NCI-H1092 treated with DMSO at 0.1 percent for 48 hours (cell line): ENCODE measurements at regions not wholly inside any gene's neighbourhood (a gene's known extent, or its start where the extent isn't known, plus 50 kb on each side); places are given as distances from the start of the nearest gene placed in this dataset.
"Not testable (repeated sequence)": the region's sequence is repeated elsewhere in the genome, so short reads cannot be mapped to it uniquely, and the experiment has no call there.

ENCODE experiments used
- DNase-seq: peaks from one replicate; lab custom pipeline; 2025; lab: John Stamatoyannopoulos, UW

DNA sequence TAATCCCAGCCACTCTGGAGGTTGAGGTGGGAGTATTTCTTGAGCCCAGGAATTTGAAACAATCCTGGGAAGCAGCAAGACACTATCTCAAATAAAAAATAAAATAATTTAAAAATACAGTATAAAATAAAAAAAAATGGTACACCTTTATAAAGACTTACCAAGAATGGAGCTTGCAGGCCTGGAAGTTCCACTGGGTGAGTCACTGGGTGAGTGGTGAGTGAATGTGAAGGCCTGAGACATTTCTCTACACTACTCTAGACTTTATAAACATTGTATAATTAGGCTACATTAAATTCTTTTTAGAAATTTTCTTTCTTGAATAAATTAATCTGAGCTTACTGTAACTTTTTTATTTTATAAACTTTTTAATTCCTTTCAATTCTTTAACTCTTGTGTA lies 609.1 kb upstream of the BCHE start:
- no peak for DNase-seq

GRCh38 chr3:166445865-166446264 lies 608.6 kb upstream of the BCHE start:
- DNase-seq: no peak

- DNase-seq: no peak
Measured at GRCh38 chr3:166444756-166445155, 607.5 kb upstream of the BCHE start.

DNA sequence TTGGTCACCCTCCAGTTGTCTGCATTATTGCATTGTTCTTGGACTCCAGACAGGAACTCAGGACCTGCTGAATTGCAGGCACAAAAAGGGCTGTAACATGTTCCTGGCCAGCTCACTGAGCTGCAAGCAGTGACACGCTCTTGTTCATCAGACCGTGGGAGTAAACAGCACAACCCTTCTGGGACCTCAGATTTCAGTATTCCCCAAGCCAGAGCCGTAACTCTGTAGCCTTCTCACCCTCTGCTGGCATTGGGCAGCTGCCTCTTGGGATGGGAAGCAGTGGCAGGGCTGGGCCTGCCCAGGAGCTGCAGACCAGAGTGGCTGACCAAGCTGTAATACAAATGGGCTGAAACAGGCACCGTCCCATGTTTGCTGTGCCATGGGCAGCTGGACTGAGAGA lies 607.1 kb upstream of the BCHE start:
- DNase-seq: no peak

DNA sequence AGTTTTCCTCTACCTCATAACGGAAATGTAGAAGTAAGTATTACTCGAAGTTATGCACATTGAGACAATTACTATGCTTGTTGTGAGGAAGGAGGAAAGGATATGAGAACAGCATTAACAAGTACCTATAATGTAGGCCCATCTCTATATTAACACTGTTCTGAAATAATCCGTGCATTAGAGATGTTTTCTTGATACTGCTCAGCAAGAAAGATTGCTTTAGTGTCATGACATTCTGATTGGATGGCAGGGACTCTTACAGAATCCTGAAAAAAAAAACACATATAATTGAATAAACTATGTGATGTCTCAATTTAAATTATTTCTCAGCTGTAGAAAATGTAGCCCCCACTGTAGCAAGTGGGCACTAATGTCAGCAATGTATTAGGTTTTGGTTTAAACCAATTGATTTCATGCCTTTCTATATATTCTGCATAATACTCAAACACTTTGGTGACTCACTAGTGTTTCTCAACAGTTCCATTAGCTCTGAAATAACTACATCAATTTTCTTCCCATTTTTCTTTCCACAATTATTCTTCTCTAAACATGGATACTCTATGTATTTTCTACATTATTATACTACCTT lies 598.3 kb upstream of the BCHE start:
- no peak for DNase-seq

DNA sequence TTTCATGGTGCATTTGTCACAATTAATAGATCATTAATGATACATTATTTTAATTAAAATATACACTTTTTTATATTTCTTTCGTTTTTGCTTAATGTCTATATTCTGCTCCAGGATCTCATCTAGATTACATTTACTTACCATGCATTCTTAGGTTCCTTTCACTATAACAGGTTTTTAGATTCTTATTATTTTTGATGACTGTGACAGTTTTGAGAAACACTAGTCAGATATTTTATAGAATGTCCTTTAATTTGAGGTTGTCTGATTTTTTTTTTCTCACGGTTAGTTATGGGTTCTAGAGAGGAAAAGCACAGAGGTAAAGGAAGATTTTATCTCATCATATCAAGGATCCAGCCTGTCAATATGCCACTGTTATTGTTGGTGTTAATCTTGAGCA lies 595.8 kb upstream of the BCHE start:
- DNase-seq: no peak

DNA sequence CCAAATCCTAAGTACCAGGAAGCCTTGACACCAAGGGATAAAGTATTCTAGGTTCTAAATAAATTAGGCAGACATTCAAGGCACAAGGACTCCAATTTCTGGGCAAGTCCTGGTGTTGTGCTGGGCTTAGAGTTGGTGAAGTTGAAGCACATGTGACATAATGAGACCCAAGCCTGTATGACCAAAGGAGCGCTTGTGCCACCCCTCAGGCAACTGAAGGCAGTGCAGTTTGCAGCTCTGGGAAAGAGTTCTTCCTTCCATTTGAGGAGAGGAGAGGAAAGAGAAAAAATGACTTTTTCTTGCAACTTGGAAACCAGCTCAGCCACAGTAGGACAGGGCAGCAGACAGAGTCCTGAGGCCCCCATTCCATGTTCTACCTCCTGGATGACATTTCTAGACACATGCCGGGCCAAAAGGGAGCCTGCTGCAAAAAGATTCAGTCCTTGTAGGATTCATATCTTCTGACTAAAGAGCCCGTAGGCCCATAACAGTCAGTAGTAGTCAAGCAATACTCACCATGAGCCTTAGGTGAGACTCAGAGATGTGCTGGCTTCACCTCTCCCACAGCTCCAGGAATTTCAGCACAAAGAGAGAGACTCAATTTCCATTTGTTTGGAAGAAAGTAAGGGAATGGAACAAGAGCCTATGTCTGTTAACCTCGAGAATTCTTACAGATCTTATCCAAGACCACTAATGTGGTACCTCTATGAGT lies 588.8 kb upstream of the BCHE start:
- no peak for DNase-seq

GRCh38 chr3:166425021-166425420 lies 587.8 kb upstream of the BCHE start:
- DNase-seq: no peak

DNA sequence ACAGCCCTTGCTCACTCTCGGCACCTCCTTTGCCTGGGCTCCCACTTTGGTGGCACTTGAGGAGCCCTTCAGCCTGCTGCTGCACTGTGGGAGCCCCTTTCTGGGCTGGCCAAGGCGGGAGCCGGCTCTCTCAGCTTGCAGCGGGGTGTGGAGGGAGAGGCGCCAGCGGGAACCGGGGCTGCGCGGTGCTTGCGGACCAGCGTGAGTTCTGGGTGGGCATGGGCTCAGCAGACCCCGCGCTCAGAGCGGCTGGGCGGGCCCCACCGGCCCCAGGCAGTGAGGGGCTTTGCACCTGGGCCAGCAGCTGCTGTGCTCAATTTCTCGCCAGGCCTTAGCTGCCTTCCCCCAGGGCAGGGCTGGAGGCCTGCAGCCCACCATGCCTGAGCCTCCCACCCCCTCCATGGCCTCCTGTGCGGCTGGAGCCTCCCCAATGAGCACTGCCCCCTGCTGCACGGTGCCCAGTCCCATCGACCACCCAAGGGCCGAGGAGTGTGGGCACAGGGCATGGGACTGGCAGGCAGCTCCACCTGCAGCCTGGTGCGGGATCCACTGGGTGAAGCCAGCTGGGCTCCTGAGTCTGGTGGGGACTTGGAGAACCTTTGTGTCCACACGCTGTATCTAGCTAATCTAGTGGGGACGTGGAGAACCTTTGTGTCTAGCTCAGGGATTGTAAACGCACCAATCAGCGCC lies 586.7 kb upstream of the BCHE start:
- not testable (repeated sequence) for DNase-seq

DNA sequence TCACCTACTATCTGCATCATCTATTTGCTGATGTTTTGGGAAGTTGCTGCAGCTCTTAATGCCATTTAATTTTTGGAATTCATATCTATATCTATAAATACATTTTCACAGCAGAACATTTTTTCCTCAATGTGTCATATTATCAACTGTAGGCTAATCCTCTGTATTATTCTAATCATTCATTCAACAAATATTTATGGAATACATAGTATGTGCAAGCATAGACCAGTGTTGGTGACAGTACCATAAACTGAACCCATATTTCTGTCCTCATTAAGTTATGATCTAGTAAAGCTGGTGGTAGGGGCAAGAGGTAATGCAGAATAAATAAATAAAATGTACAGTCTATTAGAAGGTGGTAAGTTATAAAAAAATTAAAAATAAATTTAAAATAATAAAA lies 585.3 kb upstream of the BCHE start:
- no peak for DNase-seq

DNA sequence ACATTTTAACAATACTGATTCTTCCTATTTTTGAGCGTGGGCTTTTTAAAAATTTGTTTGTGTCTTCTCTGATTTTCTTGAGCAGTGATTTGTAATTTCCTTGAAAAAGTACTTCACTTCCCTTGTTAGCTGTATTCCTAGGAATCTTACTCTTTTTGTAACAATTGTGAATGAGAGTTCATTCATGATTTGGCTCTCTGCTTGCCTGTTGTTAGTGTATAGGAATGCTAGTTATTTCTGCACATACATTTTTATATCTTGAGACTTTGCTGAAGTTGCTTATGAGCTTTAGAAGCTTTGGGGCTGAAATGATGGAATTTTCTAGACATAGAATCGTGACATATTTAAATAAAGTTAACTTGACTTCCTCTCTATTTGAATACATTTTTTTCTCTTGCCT lies 582.8 kb upstream of the BCHE start:
- no peak for DNase-seq

GRCh38 chr3:166405896-166406295 lies 568.7 kb upstream of the BCHE start:
- DNase-seq: no peak

DNA sequence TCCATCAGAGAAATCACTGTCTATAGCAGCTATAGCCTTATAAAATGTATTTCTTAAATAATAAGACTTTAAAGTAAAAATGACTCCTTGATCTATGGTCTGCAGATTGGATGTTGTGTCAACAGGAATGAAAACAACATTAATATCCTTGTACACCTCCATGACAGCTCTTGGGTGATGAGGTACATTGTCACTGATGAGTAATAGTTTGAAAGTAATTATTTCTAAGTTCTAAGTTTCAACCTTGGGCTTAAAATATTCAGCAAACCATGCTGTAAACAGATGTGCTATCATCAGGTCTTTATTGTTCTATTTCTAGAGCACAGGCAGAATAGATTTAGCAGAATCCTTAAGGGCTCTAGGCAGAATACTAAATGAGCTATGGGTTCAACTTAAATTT lies 568.2 kb upstream of the BCHE start:
- no peak for DNase-seq

- DNase-seq: no peak
Measured at GRCh38 chr3:166390303-166390702, 553.1 kb upstream of the BCHE start.

GRCh38 chr3:166388321-166388720 lies 551.1 kb upstream of the BCHE start:
- DNase-seq: no peak

GRCh38 chr3:166372571-166373106 lies 535.4 kb upstream of the BCHE start:
- DNase-seq: no peak

GRCh38 chr3:166367947-166368533 lies 530.8 kb upstream of the BCHE start:
- no peak for DNase-seq

DNA sequence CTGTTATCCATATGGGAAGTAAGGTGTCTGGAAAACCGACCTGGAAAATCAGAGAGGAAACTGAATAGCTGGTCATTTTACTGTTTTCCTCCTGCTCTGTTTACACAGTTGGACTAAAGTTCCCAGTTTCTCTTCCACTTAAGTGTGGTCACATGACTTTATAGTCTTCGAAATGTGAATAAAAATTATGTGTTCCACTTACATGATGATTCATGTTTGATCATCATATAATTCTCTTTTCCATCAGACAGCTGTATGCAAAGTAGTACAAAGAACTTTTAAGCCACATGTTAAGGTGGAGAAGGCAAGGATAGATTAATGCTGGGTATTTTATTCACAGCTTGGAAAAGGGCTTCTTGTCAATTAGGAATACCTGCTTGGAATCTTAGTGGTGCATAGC lies 525.5 kb upstream of the BCHE start:
- no peak for DNase-seq

GRCh38 chr3:166360720-166361119 lies 523.5 kb upstream of the BCHE start:
- DNase-seq: no peak

GRCh38 chr3:166351461-166351860 lies 514.2 kb upstream of the BCHE start:
- DNase-seq: no peak

DNA sequence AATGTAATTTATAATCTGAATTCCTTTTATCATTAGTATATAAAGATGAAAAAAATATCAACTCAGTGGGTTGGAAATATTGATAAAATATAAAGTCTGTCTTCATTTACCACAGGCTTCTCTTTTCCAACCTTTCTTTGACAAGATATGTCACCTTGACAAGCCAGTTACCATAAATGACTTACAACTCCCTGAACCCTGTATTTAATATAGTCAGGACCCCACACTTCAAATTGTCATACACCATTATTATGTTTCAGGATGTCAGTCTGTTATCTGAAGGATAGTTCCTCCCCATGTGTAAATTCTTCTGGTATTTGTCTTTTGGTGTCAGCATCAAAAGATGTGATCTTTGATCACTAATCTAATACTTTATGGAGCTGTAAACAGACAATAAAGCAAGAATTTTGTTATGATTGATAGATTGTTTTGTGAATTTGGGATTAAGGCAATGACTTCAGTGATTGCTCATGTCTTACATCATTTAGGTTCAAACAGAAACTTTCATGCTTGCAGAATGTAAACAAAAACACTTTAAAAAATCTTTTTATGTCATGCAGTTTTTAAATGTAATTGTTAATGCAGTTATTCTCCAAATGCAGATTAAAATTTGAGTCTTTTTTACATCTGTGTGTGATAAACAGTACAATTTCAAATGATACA lies 503.5 kb upstream of the BCHE start:
- DNase-seq: no peak

DNA sequence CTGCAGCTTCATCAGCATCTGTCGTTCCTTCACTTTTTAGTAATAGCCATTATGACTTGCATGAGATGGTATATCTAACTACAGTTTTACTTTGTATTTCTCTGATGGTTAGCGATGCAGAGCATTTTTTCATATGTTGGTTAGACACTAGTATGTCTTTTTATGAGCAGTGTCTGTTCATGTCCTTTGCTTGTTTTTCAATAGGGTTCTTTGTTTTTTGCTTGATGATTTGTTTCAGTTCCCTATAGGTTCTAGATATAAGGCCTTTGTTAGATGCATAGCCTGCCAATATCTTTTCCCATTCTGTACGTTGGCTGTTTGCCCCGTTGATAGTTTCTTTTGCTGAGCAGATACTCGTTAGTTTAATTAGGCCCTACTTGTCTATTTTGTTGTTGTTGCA lies 487.2 kb upstream of the BCHE start:
- DNase-seq: no peak
